G401 (cell line): ENCODE measurements at regions not wholly inside any gene's neighbourhood (a gene's known extent, or its start where the extent isn't known, plus 50 kb on each side); places are given as distances from the start of the nearest gene placed in this dataset.

Experiments
- DNase-seq: peaks from one replicate; pipeline ENCODE4 v3.0.0-alpha.2; 2015; ENCODE audit warnings: low spot score
- in situ Hi-C: cut with HindIII; loops from 2 replicates; pipeline ENCODE4 v1.10.0; 2016; ENCODE audit warnings: low sequenced_read_pairs, mixed read lengths

GRCh38 chr14:71533390-71533789, 398.8 kb upstream of the RGS6 start:
- in situ Hi-C loops, result no loop called here
- DNase-seq, result no peak

GRCh38 chr14:71533800-71534199, 398.4 kb upstream of the RGS6 start:
- DNase-seq, result no peak
- in situ Hi-C loops, result no loop called here

GRCh38 chr14:71534506-71534905, 397.7 kb upstream of the RGS6 start:
- DNase-seq, result peak; percentile 51
- in situ Hi-C loops, result no loop called here

- in situ Hi-C loops, result no loop called here
- DNase-seq, result no peak
Observed at GRCh38 chr14:71536015-71536740, 396.1 kb upstream of the RGS6 start.

- in situ Hi-C loops, result no loop called here
- no peak for DNase-seq
Observed at GRCh38 chr14:71536927-71537772, 395.1 kb upstream of the RGS6 start.

- peak; percentile 57 for DNase-seq
- in situ Hi-C loops, result no loop called here
Observed at GRCh38 chr14:71538288-71538687, 393.9 kb upstream of the RGS6 start.

- in situ Hi-C loops, result no loop called here
- DNase-seq, result peak; percentile 78
Observed at GRCh38 chr14:71538938-71539649, 393.1 kb upstream of the RGS6 start.

- in situ Hi-C loops, result no loop called here
Observed at GRCh38 chr14:71539650-71540285, 392.5 kb upstream of the RGS6 start.

GRCh38 chr14:71541271-71541670, 391.0 kb upstream of the RGS6 start:
- no peak for DNase-seq
- in situ Hi-C loops, result no loop called here

More at GRCh38 chr14:71539650-71540285, 392.5 kb upstream of the RGS6 start:
- DNase-seq, result peak; percentile 82

GRCh38 chr14:71541973-71542690, 390.1 kb upstream of the RGS6 start:
- DNase-seq, result no peak
- in situ Hi-C loops, result no loop called here

GRCh38 chr14:71549421-71550050, 382.7 kb upstream of the RGS6 start:
- in situ Hi-C loops, result no loop called here
- DNase-seq, result peak; percentile 70

GRCh38 chr14:71550367-71550766, 381.9 kb upstream of the RGS6 start:
- in situ Hi-C loops, result no loop called here
- DNase-seq, result no peak

GRCh38 chr14:71551291-71551950, 380.8 kb upstream of the RGS6 start:
- DNase-seq, result peak; percentile 80
- in situ Hi-C loops, result no loop called here

GRCh38 chr14:71552809-71553208, 379.4 kb upstream of the RGS6 start:
- in situ Hi-C loops, result no loop called here
- no peak for DNase-seq

- in situ Hi-C loops, result no loop called here
- DNase-seq, result no peak
Observed at GRCh38 chr14:71553779-71554178, 378.4 kb upstream of the RGS6 start.

GRCh38 chr14:71554323-71554722, 377.9 kb upstream of the RGS6 start:
- DNase-seq, result no peak
- in situ Hi-C loops, result no loop called here

- in situ Hi-C loops, result no loop called here
- DNase-seq, result no peak
Observed at GRCh38 chr14:71554959-71555612, 377.1 kb upstream of the RGS6 start.
